SK-N-MC (cell line): ENCODE measurements at regions not wholly inside any gene's neighbourhood (a gene's known extent, or its start where the extent isn't known, plus 50 kb on each side); places are given as distances from the start of the nearest gene placed in this dataset.

ENCODE experiments used
- DNase-seq: peaks from one replicate; pipeline ENCODE4 v3.0.0-alpha.2; 2011; ENCODE audit warnings: low read depth, low spot score
- H3K27ac ChIP-seq: fragments of 200-600 bp; sonication (generic); 2 replicates; pipeline ENCODE4 v1.5.1; 2016; ENCODE audit warnings: mixed run types
- H3K36me3 ChIP-seq: fragments of 200-600 bp; sonication (generic); 2 replicates; pipeline ENCODE4 v1.6.1; 2017; ENCODE audit warnings: antibody characterized with exemption, low read length, mixed read lengths; ENCODE audit not compliant: insufficient read depth
- H3K4me3 ChIP-seq: fragments of 200-600 bp; sonication (generic); 2 replicates; pipeline ENCODE4 v1.5.1; 2016
- H3K9ac ChIP-seq: fragments of 200-600 bp; sonication (generic); 2 replicates; pipeline ENCODE4 v1.8.0; 2017; ENCODE audit warnings: mixed run types, mixed read lengths; ENCODE audit not compliant: insufficient read length
- H3K9me3 ChIP-seq: fragments of 200-600 bp; sonication (generic); 2 replicates; pipeline ENCODE4 v1.6.1; 2017; ENCODE audit warnings: low read depth, mild to moderate bottlenecking, antibody characterized with exemption, low read length, moderate library complexity, mixed read lengths
- EZH2 ChIP-seq: fragments of 200-600 bp; sonication (generic); IDR thresholded peaks from one replicate; pipeline ENCODE4 v1.6.1; 2017; ENCODE audit warnings: antibody characterized with exemption
- FOXP2 ChIP-seq: optimal IDR thresholded peaks from 2 replicates; pipeline ENCODE3; 2011; ENCODE audit warnings: mild to moderate bottlenecking, moderate library complexity; ENCODE audit not compliant: insufficient read depth; ENCODE audit errors: extremely low read length, control extremely low read depth
- POLR2AphosphoS5 ChIP-seq: IDR thresholded peaks from 2 replicates; pipeline ENCODE4 v1.6.1; 2012; ENCODE audit warnings: mild to moderate bottlenecking, low read depth, low read length, borderline replicate concordance

- no peak for DNase-seq
- Histone ChIP-seq H3K27ac (no peak overlapping the region), H3K9ac (no peak overlapping the region), H3K36me3 (no peaks in the 10 kb centered on the region), H3K9me3 (no peaks in the 10 kb centered on the region), H3K4me3 (no peak overlapping the region)
- no peak for TF ChIP-seq POLR2AphosphoS5
- TF ChIP-seq EZH2: no peak
- TF ChIP-seq FOXP2: no peak
Measured at GRCh38 chr1:78340006-78340405, 150.8 kb upstream of the PTGFR start.

GRCh38 chr1:78348496-78349284 is 142.1 kb upstream of the PTGFR start:
- DNase-seq: no peak
- no peak for TF ChIP-seq FOXP2
- no peak for TF ChIP-seq POLR2AphosphoS5
- TF ChIP-seq EZH2: no peak

GRCh38 chr1:78351551-78352216 is 139.1 kb upstream of the PTGFR start:
- no peak for DNase-seq
- H3K4me3 ChIP-seq: no peak overlapping the region
- no peak overlapping the region for H3K27ac ChIP-seq
- TF ChIP-seq EZH2 (no peak), POLR2AphosphoS5 (no peak), FOXP2 (no peak)
- no peaks in the 10 kb centered on the region for H3K36me3 ChIP-seq
- no peaks in the 10 kb centered on the region for H3K9me3 ChIP-seq
- H3K9ac ChIP-seq: no peak overlapping the region

More at GRCh38 chr1:78348496-78349284, 142.1 kb upstream of the PTGFR start:
- Histone ChIP-seq H3K9me3 (no peaks in the 10 kb centered on the region), H3K9ac (no peak overlapping the region), H3K4me3 (no peak overlapping the region), H3K27ac (no peak overlapping the region), H3K36me3 (no peaks in the 10 kb centered on the region)

GRCh38 chr1:78355656-78356055 is 135.1 kb upstream of the PTGFR start:
- DNase-seq: no peak
- Histone ChIP-seq H3K4me3 (no peak overlapping the region), H3K9ac (no peak overlapping the region), H3K27ac (no peak overlapping the region), H3K36me3 (no peaks in the 10 kb centered on the region), H3K9me3 (no peaks in the 10 kb centered on the region)
- TF ChIP-seq FOXP2 (no peak), EZH2 (no peak), POLR2AphosphoS5 (no peak)

- Histone ChIP-seq H3K9me3 (no peaks in the 10 kb centered on the region), H3K9ac (no peak overlapping the region), H3K36me3 (no peaks in the 10 kb centered on the region), H3K27ac (no peak overlapping the region), H3K4me3 (no peak overlapping the region)
- no peak for TF ChIP-seq FOXP2
- DNase-seq: no peak
Measured at GRCh38 chr1:78358165-78358564, 132.6 kb upstream of the PTGFR start.

- no peak for TF ChIP-seq FOXP2
- no peak for TF ChIP-seq POLR2AphosphoS5
- no peak for DNase-seq
- H3K9me3 ChIP-seq: no peaks in the 10 kb centered on the region
- H3K4me3 ChIP-seq: no peak overlapping the region
- no peak overlapping the region for H3K9ac ChIP-seq
- no peak overlapping the region for H3K27ac ChIP-seq
- no peaks in the 10 kb centered on the region for H3K36me3 ChIP-seq
Measured at GRCh38 chr1:78359666-78360065, 131.1 kb upstream of the PTGFR start.

- TF ChIP-seq FOXP2 (no peak), EZH2 (no peak), POLR2AphosphoS5 (no peak)
Measured at GRCh38 chr1:78360584-78360983, 130.2 kb upstream of the PTGFR start.

GRCh38 chr1:78367700-78368099 is 123.1 kb upstream of the PTGFR start:
- no peak for DNase-seq
- no peaks in the 10 kb centered on the region for H3K36me3 ChIP-seq
- no peak for TF ChIP-seq POLR2AphosphoS5
- no peak for TF ChIP-seq FOXP2
- TF ChIP-seq EZH2: no peak
- no peak overlapping the region for H3K4me3 ChIP-seq
- H3K9me3 ChIP-seq: no peaks in the 10 kb centered on the region
- H3K27ac ChIP-seq: no peak overlapping the region
- no peak overlapping the region for H3K9ac ChIP-seq

More at GRCh38 chr1:78360584-78360983, 130.2 kb upstream of the PTGFR start:
- H3K27ac ChIP-seq: no peak overlapping the region
- no peak overlapping the region for H3K9ac ChIP-seq
- DNase-seq: no peak
- H3K36me3 ChIP-seq: no peaks in the 10 kb centered on the region
- no peaks in the 10 kb centered on the region for H3K9me3 ChIP-seq
- no peak overlapping the region for H3K4me3 ChIP-seq
